ENCODE measurements at regions not wholly inside any gene's neighbourhood (a gene's known extent, or its start where the extent isn't known, plus 50 kb on each side); places are given as distances from the start of the nearest gene placed in this dataset.

DNA sequence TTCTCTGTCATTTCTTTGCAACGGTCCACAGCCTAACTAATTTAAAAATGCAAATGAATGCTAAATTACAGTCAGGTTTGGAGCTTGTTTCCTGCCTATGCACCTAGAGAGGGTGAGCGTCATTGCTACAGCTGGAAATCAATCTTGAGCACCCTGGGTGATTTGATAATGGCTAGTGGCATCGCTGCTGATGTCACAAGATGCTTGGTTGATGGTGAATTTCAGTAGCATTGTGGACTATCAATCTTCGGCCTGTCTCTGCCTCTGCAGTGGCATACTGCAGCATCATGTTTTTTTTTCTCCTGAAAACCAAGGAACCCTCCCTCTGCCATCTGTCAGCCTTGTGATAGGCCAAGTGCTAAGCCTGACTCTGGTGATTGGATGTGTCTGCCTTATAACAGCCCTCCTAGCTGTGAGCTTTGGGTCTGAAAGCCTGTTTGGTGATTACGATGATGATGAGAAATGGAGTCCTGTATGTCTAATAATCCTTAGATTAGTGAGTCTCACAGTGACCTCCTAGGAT is 75.3 kb downstream of the NMUR2 start:
- H3K4me3 ChIP-seq (replicated peaks in 1 of 3; ENCODE audit: insufficient read depth in 1 of 3, low read depth in 1 of 3, low read length in 3 of 3): no peak overlapping the region
- H3K79me2 ChIP-seq (ENCODE audit: control insufficient read depth, insufficient read depth, low read length): no peaks in the 10 kb centered on the region
- no peak overlapping the region for H3K27ac ChIP-seq (ENCODE audit: insufficient read depth, low read depth, low read length)
- TF ChIP-seq FOS (IDR thresholded peaks at IDR 0.05; ENCODE audit: borderline replicate concordance, insufficient read depth, low read length) (no peak), GATA2 (IDR thresholded peaks at IDR 0.05; ENCODE audit: insufficient read depth, insufficient read length, low read depth, low read length) (no peak), EZH2 (IDR thresholded peaks at IDR 0.05; ENCODE audit: borderline replicate concordance, low read depth, low read length, severe bottlenecking) (no peak), MYC (IDR thresholded peaks at IDR 0.05; ENCODE audit: low read depth, low read length) (no peak), POLR2A (IDR thresholded peaks at IDR 0.05; ENCODE audit: low read depth, low read length) (no peak), JUN (IDR thresholded peaks at IDR 0.05; ENCODE audit: borderline replicate concordance, insufficient read depth, insufficient read length, low read depth) (no peak), CTCF (IDR thresholded peaks at IDR 0.05; ENCODE audit: extremely low read depth in 1 of 2, insufficient read depth in 1 of 2, low read depth in 1 of 2, low read length in 2 of 2) (no peak), POLR2AphosphoS5 (IDR thresholded peaks at IDR 0.05; ENCODE audit: insufficient read depth, low read depth, low read length) (no peak)
- TF ChIP-seq, protein P1, sequence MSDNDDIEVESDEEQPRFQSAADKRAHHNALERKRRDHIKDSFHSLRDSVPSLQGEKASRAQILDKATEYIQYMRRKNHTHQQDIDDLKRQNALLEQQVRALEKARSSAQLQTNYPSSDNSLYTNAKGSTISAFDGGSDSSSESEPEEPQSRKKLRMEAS (IDR thresholded peaks at IDR 0.05; ENCODE audit: insufficient read depth, insufficient read length): no peak
- no peaks in the 10 kb centered on the region for H3K4me1 ChIP-seq (ENCODE audit: control insufficient read depth, extremely low read depth, insufficient read depth, low read length)
- ChIA-PET POLR2A (no interaction called here), CTCF (no interaction called here)
- H3K27me3 ChIP-seq (ENCODE audit: control insufficient read depth in 2 of 2, insufficient read depth in 2 of 2, low read length in 2 of 2): no peaks in the 10 kb centered on the region
- H4K20me1 ChIP-seq (replicated peaks; ENCODE audit: control insufficient read depth, extremely low read depth, insufficient read depth, low read length): no peaks in the 10 kb centered on the region
- DNase-seq (ENCODE audit: low read depth, low spot score) (no peak), FAIRE-seq (no peak)
- H2AFZ ChIP-seq (ENCODE audit: low read depth, low read length): no peak overlapping the region
- H3K9me3 ChIP-seq (replicated peaks; ENCODE audit: control insufficient read depth, insufficient read depth, low read length): no peaks in the 10 kb centered on the region
- H3K4me2 ChIP-seq (ENCODE audit: insufficient read depth, low read length): no peak overlapping the region
- no peak overlapping the region for H3K9ac ChIP-seq (replicated peaks; ENCODE audit: extremely low read depth, insufficient read depth, low read length)
- dilution Hi-C loops (cut with MboI; ENCODE audit: extremely low pct_ligation_motif_present, low sequenced_read_pairs) (no loop called here), intact Hi-C loops (cut with micrococcal nuclease) (no loop called here)
- no peaks in the 10 kb centered on the region for H3K36me3 ChIP-seq (ENCODE audit: control insufficient read depth in 2 of 2, extremely low read depth in 1 of 2, insufficient read depth in 2 of 2, low read length in 2 of 2)
- BruUV-seq (replicated peaks): no TSS peak
- H3K9me1 ChIP-seq (replicated peaks; ENCODE audit: control insufficient read depth, extremely low read depth, insufficient read depth, low read length): no peaks in the 10 kb centered on the region

All from endothelial cell of umbilical vein (primary cell).